ENCODE measurements at regions not wholly inside any gene's neighbourhood (a gene's known extent, or its start where the extent isn't known, plus 50 kb on each side); places are given as distances from the start of the nearest gene placed in this dataset.

GRCh38 chr15:39183164-39183881 is 397.6 kb upstream of the THBS1 start:
- no peak for DNase-seq (ENCODE audit: low read depth)

GRCh38 chr15:39184701-39185390 is 396.0 kb upstream of the THBS1 start:
- DNase-seq (ENCODE audit: low read depth), result no peak

DNA sequence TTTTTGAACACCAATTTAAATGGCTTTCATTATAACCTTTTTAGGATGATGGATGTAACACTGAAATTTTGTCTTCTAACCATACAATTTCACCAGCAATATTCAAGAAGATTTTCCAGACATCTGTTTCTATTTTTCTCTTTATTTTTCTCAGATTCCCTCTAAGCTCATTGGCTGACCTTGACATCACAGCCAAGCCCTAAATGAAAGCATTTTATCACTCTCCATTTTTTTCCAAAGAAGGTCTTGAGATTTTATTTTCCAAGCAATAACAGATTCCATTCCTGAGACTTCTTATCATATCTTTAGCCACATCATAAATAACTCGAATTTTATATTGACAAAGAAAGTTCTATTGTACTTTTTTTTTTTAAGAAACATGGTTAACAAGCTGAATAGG is 392.6 kb upstream of the THBS1 start:
- DNase-seq (ENCODE audit: low read depth), result no peak

- no peak for DNase-seq (ENCODE audit: low read depth)
These were observed 391.9 kb upstream of the THBS1 start for GRCh38 chr15:39188930-39189329.

GRCh38 chr15:39191871-39192291 is 389.0 kb upstream of the THBS1 start:
- DNase-seq (ENCODE audit: low read depth), result no peak

GRCh38 chr15:39192351-39192750 is 388.5 kb upstream of the THBS1 start:
- DNase-seq (ENCODE audit: low read depth), result no peak

- no peak for DNase-seq (ENCODE audit: low read depth)
These were observed 387.8 kb upstream of the THBS1 start for GRCh38 chr15:39192979-39193560.

DNA sequence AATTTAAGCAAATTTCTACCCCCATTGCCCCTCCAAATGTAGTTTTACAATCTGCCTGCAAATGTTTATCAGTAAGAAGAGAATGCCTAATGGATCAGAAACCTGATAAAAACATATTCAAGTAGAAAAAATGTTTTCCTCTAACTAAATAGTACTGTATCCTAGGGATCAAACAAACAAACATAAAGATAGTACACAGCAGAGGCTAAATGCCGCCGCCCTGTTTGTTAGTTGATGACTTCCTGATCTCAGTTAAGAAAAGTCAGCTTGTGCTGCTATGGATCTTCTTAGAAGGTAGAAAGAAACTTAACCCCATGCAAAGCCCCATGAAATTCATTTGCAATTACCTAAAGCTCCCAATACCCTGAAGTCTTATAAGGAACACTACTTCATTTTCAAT is 387.3 kb upstream of the THBS1 start:
- DNase-seq (ENCODE audit: low read depth), result no peak

DNA sequence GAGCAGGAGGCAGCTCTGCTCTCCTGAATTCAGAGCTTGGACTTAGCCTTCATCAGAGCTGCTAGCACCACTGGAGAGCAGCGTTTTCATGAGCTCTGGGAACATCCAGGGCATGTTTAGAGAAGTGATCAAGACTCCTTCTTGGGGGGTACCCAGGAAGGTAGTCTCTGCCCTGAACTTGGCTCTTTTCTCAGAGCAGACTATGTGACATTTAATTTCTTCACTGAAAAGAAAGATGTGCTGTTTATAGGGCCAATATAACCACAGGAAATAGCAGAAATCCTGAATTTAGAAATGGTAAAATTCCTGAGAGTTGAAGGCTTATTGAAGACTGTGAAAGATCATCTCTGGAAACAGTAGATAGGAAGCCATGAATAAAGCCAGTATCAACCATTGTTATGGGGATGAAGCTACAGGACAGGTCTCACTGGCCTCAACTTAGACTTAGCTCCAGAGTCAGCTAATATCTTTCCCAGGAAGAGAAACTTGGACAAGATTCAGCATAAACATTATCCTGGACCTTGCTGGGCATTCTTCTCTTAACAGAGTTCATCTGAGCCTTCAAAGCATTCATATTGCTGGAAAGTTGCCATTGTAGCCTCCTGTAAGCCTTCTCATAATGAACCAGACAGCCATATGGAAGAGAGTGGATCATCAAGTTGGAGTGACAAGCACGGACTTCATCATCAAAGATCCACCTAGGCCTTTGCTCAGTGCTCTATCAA is 386.6 kb upstream of the THBS1 start:
- DNase-seq (ENCODE audit: low read depth), result no peak

DNA sequence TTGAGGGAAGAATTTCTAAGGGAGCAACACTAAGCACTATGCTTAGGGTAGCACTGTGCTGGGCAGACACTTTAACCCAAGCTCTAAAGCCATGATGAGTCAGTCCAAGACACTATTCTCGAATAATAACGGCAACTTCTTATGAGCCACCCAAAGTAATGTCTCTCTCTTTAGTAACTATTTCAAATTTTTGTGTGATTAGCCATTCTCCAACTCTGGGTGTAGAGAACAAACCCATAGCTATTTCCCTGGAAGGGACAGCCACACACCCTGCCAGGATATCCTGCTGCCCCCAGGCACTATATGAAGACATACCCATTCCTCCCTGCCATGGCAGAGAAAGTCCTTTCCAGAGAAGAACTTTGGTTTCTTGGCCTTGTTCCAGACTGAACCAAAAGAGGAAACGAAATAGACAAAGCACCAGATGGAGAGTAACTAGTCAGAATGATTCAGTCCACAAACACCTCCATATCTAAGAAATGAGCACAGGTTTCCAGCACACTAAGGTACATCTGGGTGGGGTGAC is 384.9 kb upstream of the THBS1 start:
- DNase-seq (ENCODE audit: low read depth), result no peak

GRCh38 chr15:39198044-39199000 is 382.6 kb upstream of the THBS1 start:
- DNase-seq (ENCODE audit: low read depth), result no peak

GRCh38 chr15:39199076-39199475 is 381.8 kb upstream of the THBS1 start:
- no peak for DNase-seq (ENCODE audit: low read depth)

GRCh38 chr15:39200586-39200985 is 380.3 kb upstream of the THBS1 start:
- DNase-seq (ENCODE audit: low read depth), result no peak

- no peak for DNase-seq (ENCODE audit: low read depth)
These were observed 378.2 kb upstream of the THBS1 start for GRCh38 chr15:39202641-39203040.

DNA sequence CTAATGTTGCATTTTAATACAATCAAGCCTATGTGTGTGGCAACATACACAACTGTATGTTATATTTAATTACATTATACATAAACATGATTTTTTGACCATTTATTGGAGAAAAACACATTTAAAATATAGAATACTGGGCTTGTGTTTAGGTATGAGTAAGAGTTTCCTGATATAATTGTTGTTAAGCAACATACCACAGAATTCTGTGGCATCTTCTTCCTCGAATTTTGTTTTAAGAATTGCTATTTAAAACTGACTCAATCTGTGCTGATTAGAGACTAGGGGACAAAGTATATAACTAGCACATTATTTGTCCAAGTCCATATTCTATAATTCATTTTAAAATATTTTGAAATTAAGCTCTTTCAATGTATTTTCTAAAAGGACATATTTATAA is 376.8 kb upstream of the THBS1 start:
- DNase-seq (ENCODE audit: low read depth), result no peak

- DNase-seq (ENCODE audit: low read depth), result no peak
These were observed 375.8 kb upstream of the THBS1 start for GRCh38 chr15:39205081-39205480.

GRCh38 chr15:39205506-39206371 is 375.1 kb upstream of the THBS1 start:
- no peak for DNase-seq (ENCODE audit: low read depth)

GRCh38 chr15:39207532-39208115 is 373.3 kb upstream of the THBS1 start:
- no peak for DNase-seq (ENCODE audit: low read depth)

DNA sequence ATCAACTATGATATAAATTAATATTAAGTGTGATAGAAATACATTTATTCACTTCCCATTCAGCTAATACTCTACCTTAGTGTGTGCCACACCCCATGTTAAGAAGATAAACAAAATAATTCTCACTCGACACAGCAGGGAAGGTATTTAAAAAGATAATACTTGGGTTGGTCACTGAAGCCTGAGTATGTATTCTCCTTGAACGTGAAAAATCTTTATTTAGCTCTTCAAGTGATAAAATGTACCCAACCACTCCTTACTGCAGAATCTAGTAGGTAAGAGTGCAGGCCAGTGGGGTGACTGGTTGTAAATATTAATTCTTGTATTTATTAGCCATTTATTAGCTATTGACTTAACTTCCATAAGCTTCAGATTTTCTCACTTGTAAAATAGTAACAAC is 372.7 kb upstream of the THBS1 start:
- DNase-seq (ENCODE audit: low read depth), result no peak

All from activated T-cell treated with anti-CD3 and anti-CD28 coated beads for 24 hours (primary cell).